ENCODE measurements at regions not wholly inside any gene's neighbourhood (a gene's known extent, or its start where the extent isn't known, plus 50 kb on each side); places are given as distances from the start of the nearest gene placed in this dataset.

DNA sequence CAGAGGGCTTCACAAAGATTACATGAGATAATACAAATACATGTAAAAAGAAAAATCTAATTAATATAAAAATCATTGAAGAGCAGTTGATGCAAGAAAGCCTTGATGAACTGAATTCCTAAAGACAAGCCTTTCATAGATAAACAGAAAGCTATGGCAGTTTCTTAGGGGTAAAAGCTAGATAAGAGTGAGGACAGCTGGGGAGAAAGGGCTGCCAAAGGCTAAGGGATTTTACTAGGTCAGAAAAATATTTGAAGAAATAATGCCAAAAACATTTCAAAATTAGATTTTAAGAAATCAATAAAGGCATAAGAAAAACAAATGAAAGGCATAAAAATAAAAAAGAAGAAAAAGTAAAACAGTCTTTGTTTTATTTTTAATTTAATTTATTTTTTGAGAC is 107.9 kb upstream of the ZNF366 start:
- no peak for DNase-seq

DNA sequence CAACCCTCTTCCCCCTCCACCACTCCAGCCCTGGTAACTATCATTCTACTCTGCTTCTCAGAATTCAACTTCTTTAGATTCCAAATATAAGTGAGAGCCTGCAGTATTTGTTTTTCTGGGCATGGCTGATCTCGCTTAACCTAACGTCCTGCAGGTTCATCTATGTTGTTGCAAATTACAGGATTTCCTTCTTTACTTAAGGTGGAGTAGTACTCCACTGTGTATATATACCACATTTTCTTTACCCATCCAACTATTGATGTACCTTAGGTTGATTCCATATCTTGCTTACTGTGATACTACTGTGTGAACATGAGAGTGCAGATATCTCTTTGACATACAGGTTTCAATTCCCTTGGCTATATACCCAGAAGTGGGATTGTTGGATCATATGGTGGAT is 106.3 kb upstream of the ZNF366 start:
- no peak for DNase-seq

DNA sequence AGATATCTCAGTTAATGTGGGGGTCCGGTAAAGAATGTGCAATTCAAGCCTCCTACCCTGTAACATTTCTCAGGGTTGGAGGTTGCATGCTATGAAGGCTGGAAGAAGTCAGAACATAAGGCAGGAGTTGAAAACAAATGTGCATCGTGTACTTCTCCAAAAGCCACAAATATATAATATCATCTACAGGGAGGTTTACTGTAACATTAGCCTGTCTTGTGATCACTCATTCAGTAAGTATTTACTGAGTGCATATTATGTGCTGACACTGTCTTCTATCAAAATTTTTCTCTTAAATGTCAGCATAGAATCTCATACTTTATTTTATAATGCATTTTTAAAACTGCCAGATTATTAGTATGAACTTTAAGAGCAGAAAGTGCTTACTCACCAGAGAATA is 105.6 kb upstream of the ZNF366 start:
- no peak for DNase-seq

DNA sequence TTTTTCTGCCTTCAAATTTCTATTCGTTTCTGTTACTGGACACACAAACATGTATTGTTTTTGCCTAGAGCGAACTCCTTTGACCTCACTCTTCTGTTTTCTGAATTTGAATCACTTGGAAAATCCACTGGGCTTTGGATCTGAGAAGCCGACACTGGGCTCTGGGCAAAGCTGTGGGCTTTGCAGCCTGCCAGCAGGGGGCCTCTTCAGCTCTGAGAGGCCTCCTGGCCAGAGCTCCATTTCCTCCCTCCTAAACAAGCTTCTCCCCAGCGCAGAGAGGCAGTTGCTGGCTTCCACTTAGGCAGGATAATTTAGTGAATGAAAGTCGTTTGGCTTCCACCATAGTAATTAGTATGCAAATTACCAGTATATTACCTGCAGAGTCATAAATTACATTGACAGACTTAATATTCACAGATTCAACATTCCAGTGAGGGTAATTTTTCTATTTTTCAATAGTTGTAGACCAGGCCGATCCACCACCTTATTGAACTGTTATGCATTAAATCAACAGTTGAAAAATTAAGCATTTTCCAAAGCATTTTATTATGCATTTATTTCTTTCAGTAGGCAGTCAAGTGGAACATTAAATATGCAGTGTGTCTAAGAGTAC is 104.0 kb upstream of the ZNF366 start:
- DNase-seq = peak; percentile 58

DNA sequence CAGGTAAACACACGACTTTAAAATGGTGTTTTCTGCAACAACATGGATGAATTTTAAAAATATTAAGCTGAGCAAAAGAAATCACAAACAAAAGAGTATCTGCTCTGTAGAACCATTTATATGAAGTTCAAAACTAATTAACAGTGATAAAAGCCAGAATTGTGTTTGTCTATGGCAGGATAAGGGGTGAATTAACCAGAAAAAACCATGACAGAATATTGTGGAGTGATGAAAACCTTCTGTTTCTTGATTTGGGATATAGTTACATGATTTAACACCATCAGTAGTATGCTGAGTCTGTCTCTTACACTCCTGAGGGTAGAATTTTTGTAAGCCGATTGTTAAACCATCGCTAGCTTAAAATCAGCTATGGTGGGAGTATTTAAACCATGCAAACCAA is 101.7 kb upstream of the ZNF366 start:
- no peak for DNase-seq

DNA sequence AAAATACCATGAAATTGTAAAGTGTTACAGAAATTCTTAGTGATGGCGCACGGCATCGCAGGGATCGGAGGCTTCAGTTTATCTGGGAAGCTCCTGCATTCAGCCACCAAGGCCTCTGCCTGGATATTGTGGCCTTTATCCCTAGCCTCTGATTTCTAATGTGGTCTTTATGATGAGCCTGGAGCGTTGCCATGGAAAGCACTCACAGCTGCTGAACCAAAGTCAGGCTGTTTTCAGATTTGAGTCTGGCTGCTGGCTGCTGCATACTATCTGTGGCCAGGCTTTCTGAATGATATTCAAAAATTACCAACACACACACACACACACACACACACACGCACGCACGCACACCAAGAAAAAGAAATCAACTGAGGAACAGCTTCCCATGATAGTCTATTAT is 101.1 kb upstream of the ZNF366 start:
- DNase-seq = no peak

DNA sequence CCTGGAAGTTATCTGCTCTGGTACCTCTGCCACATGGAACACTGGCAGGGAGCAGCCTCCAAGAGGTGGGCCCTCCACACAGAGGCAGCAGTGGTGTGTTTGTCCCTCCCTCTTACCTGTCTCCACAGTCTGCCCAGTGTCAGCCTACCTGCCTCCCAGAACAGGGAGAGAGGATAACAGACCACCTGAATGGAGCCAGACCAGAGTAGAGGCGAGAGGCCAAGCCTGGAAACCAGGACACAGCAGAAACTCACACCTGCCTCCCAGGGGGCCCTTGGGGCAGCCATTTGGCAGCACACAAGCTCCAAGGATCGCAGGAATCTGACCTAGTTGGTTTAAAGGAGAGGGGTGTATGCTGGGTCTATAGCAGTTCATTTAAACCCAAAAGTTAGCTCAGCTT is 100.2 kb upstream of the ZNF366 start:
- DNase-seq = no peak

DNA sequence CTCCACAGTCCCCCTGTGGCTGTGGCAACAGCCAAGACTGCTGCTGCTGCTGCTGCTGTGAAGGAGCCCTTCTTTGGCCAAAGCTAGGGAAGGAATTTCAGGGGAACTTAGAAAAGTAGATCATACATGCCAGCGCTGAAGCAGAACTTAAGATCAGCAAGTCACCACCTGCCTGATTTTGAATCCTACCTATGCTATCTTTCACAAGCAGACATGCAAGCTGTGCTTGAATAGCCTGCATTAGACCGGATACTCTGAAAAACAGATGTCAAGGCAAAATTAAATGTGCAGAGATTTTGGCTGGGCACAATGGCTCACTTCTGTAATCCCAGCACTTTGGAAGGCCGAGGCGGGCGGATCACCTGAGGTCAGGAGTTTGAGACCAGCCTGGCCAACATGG is 99.3 kb upstream of the ZNF366 start:
- no peak for DNase-seq

DNA sequence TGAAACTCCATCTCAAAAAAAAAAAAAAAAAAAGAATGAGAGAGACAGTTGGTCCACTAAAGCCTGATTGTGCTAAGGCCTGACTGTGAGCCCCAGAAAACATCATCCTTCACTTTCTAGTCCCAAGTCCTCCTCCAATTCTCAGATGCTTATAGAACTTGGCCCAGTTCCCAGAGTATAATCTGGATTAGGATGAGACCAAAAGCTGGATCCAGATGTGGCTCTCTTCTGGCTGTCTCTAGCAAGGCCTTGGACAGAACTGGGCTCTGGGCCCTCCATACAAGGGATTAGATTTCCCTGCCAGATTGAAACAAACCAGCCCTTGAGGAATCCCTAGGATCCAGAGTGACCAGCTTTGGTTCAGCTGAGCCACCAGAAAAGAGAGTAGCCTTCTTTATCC is 98.4 kb upstream of the ZNF366 start:
- DNase-seq = no peak

DNA sequence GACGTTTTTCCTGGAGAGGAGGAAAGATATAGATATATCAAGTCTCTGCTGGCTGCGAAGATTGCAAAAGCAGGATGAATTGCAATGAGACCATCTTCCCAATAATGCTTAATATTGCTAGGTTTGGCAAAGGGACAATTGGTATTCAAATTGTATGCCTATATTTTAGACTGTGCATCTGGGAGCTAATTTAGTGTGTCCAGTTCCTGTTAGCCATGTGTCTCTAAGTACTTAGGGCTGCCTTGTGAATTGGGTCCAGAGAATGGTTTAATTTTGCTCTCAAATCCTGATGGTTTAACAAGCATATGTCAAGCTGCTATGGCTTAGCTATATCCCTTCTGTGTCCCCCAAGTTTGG is 97.6 kb upstream of the ZNF366 start:
- no peak for DNase-seq

DNA sequence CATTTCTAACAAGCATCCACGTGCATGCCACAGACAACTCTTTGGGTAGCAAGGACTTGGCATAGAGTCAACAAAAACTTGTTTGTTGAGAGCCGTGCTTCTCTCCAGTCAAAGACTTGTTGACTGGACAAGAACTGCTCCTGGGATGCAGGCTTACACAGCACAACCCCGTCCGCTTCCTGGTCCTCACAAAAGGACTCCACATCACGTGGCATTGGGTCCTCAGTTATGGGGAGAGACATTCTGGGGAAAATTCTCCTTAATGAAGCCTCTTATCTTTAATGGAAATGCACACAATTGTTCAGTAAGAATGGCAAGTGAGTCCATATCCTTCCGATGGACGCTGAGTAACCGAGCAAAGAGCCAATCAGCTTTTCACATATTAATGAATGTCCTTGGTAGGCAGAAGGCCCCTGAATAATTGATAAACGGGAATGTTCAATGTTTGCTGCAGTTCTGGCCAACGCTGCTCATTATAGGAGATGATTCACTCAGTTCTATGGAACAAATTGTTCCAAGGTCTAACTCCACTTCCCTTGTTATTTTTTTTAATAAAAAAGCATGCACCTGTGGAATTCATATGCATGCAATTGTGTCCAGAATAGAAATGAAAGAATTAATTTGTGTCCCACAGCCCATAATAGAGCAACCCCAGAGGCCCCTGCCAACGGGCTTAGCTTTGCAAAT is 97.0 kb upstream of the ZNF366 start:
- no peak for DNase-seq

DNA sequence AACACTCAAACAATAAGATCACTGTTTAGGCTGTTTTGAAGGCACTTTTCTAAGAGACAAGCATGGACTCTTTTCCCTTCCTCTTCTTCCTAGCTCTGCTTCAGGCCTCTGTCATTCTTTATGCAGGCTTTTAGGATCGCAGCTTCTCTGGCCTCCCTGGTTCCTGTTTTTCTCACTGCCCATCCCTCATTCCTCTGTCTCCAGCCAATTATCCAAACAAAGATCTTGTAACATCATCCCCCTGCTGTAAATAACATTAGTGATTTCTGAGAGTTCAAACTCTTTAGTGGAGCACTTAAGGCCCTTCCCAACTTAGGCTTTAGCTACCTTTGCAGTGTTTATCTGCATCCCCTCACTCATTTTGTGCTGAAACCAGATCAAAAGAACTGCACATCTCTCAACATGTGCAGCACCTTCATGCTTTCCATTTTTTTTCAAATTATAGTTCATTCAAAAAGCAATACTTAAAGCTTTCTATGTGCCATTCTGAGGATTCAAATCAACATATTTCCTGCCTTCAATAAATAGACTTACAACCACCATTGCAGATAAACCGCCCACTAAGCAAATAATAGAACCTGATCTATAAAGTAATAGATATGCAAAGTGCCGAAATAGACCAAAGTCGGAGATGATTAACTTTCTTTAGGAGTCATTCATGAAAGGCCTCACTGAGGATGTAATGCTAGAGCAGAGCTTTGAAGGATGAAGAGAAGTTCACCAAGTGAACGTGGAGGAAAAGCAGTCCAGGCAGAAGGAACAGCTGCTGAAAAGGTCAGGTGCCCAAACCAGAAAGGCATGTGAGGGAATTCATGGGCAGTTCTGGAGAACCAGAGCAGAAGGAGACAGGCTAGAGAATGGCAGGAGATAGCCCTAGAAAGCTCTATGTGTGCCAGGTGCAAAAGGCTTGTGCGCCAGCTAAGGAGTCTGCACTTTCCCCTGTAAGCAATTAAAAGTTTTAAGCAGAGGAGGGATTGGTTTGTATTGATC is 95.8 kb upstream of the ZNF366 start:
- no peak for DNase-seq

DNA sequence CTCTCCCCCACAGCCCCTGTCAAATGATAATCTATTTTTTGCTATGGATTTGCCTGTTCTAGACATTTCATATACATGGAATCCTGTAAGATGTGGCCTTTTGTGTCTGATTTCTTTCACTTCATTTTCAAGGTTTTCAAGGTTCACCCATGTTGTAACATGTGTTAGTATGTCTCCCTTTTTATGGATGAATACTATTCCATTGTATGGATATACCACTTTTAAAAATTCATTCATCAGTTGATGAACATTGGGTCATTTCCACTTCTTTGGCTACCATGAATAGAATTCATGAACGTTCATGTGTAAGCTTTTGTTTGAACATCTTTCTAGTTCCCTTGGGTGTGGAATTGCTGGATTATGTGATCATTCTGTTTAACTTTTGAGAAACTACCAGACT is 94.7 kb upstream of the ZNF366 start:
- DNase-seq = no peak

DNA sequence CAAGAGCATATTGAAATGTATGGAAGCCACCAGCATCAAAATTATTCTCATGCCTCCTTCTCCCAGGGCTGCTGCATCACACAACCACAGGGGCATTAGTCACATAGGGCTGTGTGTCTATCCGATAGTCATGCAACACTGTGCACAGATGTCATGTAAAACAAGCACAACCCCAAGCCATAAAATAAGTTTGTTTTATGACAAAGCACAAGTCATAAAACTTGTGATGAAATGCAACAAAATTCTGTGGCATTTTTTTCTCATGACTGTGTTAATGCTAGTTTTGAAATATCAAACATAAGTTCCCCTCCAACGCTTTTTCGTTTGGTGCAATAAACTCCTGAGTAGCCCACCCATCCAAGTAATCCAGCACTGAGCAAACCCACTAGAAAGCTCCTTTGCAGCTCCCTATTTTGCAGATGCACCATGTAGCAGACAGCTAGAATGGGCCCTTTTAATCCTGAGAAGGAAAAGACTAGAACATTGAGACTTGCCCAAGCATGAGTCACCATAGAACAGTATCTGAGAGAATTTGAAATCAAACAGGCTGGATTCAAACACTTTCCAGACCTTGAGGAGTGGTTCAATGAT is 93.3 kb upstream of the ZNF366 start:
- no peak for DNase-seq

DNA sequence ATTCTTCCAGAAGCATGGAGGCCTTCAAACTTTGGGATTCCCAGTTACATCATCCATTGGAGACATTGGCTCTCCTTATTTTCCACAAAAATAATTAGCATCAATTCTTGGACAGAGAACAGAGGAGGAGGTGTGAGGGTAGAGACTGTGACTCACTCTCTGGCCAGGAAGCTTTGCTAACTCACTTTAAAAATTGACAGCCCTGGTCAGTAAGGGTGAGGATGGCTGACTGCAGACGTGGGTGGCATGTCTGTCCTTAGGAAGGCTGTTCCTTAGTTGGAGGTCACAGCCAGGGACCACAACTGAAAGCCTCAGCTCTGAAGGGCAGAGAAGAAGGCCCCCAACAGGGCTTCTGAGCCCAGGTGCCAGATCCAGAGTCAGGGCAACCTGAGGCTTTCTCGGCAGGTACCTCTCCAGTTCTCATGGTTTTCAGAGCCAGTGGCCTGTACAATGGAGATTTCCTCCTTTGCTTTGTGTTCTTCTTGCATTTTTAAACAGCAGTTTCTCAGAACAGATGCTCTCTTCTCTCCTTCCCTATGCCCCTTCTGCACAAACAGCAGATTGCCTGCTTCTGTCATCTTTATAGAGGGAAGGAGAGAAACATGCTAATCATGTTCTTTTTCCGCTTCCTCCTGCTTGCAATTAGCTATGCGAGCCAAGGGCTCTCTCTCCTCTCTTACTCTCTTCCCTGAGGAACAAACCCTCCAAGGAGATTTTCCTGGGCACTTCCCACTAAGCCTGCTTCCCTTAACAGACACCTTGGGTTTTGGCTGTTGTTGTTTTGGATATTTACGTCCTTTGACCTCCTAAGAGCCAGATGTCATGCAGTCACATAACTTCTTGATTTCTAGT is 92.5 kb upstream of the ZNF366 start:
- DNase-seq = no peak

DNA sequence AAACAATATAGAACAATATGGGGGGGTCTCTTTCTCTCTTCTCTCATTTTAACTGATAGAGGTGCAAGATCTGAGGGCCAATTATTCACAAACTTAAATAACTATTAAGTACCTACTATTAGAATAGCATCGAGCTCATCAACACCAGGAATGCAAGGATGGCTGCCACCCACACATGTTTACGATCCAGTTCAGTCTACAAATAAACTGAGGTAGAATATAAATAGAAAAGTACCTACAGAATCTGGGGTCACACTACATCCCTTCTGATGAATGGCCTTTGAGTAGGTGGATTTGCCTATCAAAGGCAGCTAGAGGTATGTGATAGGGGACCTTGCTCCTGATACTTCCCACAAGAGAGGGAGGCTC is 91.8 kb upstream of the ZNF366 start:
- DNase-seq = no peak

DNA sequence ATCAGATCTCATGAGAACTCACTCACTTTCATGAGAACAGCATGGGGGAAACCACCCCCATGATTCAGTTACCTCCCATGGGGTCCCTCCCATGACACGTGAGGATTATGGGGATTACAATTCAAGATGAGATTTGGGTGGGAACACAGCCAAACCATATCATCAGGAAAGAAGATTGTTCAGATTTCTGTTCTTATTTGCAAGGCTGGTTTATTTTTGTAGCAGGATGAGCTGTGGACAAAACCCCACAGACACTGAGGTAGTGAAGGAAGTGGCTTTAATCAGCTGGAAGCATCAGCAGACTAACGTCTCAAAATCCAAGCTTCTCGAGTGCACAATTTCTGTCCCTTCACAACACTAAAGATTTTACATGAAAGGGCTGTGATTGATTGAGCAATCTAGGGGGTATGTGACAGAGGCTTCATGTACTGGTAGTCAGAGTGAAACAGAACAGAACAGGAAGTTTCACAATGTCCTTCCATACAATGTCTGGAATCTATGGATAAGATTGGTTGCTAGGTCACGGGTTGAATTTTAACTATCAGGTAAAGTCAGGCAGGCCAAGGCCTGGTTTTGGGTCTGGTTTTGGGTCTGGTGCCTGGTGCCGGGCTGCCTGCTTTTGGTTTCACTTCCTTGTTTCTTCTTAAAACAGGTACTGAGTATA is 91.3 kb upstream of the ZNF366 start:
- no peak for DNase-seq

DNA sequence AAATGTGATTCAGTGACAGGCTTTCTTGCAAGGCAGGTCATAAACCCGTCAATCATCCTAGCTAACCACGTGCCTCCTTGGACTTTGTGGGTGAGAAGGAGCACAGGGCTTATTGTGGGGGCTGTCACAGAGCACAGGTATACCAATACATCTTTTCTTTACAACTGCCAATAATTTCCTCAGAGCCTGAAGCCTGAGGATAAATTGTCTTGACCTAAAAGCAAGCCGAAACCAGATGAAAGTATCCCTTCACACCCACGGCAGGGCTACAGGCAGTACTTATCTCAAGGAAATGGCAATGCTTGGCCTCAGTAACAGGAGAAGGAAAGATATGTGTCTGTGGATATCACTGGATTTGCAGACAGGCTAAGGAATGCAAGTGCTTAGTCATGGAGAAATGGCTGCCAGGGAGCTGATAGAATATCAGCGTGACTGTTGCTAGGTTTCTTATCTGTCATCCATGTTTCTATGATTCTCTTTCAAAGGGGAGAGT is 90.3 kb upstream of the ZNF366 start:
- DNase-seq = no peak

DNA sequence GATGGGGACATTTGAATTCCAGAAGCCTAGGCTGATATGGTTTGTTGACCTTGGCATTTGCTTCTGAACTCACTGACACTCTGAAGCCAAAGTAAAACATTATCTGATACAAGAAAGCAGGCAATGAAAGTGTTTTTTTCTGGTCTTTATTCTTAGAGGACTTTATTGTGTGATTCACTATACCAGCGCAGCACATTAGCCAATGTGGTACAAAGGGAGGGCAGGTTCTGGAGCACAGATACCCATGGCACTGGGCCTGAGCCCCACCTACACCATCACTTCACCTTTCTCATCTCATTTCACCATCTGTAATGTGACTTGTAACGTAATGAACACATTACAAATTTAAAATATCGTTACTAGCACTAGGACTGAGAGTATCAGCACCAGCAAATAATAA is 89.7 kb upstream of the ZNF366 start:
- no peak for DNase-seq

DNA sequence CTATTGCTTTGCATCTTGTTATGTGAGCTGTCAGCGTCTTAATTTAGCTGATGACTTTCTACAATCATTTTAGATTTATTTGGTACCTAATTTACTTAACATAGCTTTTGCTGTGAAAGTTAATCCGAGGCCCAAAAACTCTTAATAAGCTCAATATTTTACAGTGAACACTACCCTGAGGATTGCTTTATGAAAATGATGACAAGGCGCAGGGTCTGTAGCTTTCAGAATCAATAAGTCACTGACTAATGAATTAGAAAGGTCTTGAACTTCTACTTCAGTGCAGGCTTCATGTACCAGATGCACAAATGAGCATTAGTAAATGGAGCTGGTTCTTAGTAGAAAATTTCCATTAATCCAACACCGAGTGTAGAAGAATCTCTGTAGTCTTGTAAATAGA is 81.4 kb upstream of the ZNF366 start:
- DNase-seq = no peak

DNA sequence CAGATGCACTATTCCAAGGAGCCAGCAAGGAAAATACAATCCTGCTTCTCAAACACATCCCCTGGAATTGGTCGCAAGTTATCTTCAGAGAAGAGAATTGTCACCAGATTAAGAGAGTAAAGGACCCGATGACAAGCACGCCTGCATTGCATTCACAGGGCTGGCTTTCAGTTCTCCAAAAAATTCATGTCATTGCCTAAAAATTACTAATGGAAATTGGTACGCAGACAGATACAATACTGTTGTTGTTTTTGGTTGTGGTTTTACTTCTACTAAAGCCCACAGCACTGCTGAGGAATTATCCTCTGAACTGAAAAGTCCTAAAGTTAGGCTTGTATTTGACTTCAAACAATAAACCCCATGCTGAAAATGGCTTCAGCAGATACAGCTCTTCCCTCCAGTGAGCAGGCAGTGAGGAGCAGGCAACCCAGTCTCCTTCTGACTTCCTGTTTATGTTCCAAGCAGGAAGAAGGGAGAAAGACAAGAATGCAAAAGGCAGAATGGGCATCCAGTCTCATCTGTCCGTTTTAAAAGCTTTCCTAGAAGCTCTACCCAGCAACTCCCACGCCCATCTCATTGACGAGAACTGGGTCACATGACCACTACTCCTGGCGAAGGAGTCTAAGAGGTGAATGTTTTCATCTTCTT is 80.6 kb upstream of the ZNF366 start:
- DNase-seq = no peak
